Progenitor cell of endocrine pancreas (in vitro differentiated cells): ENCODE measurements at regions not wholly inside any gene's neighbourhood (a gene's known extent, or its start where the extent isn't known, plus 50 kb on each side); places are given as distances from the start of the nearest gene placed in this dataset.

Experiments
- DNase-seq: peaks from one replicate; pipeline ENCODE4 v3.0.0; 2021; ENCODE audit warnings: low spot score; ENCODE audit not compliant: unreplicated experiment
- H3K27ac Mint-ChIP-seq: 2 replicates; pipeline ENCODE4 v1.8.0; 2021; ENCODE audit warnings: mild to moderate bottlenecking, moderate library complexity, mixed read lengths
- H3K27me3 Mint-ChIP-seq: 2 replicates; pipeline ENCODE4 v1.8.0; 2021; ENCODE audit warnings: mixed read lengths
- H3K36me3 Mint-ChIP-seq: 2 replicates; pipeline ENCODE4 v1.8.0; 2022; ENCODE audit warnings: mixed read lengths; ENCODE audit not compliant: insufficient read depth
- H3K4me1 Mint-ChIP-seq: 2 replicates; pipeline ENCODE4 v1.8.0; 2021; ENCODE audit warnings: low read depth, mixed read lengths
- H3K4me3 Mint-ChIP-seq: 2 replicates; pipeline ENCODE4 v1.8.0; 2021; ENCODE audit warnings: low read depth, mild to moderate bottlenecking, moderate library complexity, mixed read lengths
- H3K9me3 Mint-ChIP-seq: 2 replicates; pipeline ENCODE4 v1.8.0; 2021; ENCODE audit warnings: low read depth, mixed read lengths
- TF ChIP-seq, protein P1 (sequence below): fragments of 200-600 bp; sonication (generic); IDR thresholded peaks from one replicate; pipeline ENCODE4 v1.5.0; 2021; ENCODE audit warnings: antibody characterized with exemption, mild to moderate bottlenecking; ENCODE audit not compliant: unreplicated experiment

DNA sequence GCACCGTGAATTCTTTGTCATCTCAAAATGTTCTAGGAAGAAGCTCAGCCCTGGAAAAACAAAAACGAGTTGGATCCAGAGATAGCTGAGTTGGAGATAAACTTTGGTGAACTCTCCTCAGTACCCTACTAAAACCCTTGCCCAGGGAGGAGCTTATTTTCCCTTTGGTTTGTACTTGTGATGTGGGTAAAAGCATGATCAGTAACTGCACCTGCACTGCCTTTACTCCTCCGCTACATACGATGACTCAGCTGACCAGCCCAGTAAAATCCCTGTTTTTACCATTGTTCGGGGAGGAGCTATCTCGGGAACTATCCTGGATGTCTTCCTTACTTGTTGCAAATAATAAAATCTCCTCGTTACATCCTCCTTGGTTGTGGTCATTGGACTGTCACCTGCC lies 359.3 kb downstream of the SH2D4B start:
- TF ChIP-seq, protein P1, sequence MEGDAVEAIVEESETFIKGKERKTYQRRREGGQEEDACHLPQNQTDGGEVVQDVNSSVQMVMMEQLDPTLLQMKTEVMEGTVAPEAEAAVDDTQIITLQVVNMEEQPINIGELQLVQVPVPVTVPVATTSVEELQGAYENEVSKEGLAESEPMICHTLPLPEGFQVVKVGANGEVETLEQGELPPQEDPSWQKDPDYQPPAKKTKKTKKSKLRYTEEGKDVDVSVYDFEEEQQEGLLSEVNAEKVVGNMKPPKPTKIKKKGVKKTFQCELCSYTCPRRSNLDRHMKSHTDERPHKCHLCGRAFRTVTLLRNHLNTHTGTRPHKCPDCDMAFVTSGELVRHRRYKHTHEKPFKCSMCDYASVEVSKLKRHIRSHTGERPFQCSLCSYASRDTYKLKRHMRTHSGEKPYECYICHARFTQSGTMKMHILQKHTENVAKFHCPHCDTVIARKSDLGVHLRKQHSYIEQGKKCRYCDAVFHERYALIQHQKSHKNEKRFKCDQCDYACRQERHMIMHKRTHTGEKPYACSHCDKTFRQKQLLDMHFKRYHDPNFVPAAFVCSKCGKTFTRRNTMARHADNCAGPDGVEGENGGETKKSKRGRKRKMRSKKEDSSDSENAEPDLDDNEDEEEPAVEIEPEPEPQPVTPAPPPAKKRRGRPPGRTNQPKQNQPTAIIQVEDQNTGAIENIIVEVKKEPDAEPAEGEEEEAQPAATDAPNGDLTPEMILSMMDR: no peak
- Mint-ChIP-seq H3K27ac (no peak overlapping the region), H3K9me3 (no peaks in the 10 kb centered on the region), H3K4me1 (no peaks in the 10 kb centered on the region), H3K36me3 (no peaks in the 10 kb centered on the region), H3K27me3 (peaks cover 18% of the 10 kb centered on the region), H3K4me3 (no peak overlapping the region)
- DNase-seq: no peak

DNA sequence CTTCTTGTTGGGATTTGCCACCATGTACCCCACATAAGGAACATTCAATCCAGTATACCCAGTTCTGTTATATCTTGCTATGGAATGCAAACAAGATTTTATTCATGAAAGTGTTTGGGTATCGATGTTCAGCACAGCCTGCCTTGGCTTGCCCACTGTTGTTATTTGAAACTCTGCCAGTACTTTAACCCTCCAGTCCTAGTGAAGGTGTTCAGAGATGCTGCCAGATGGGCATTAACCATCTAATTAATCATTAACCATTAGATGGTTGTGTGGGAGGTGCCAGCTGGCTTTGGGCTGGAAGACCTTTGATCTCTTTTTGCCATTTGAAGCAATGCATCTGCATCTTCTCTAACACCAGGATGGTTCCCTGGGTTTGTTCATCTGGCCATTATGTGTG lies 363.0 kb downstream of the SH2D4B start:
- Mint-ChIP-seq H3K27ac (no peak overlapping the region), H3K27me3 (peaks cover 10% of the 10 kb centered on the region), H3K4me1 (no peaks in the 10 kb centered on the region), H3K9me3 (peaks cover 6% of the 10 kb centered on the region), H3K4me3 (no peak overlapping the region), H3K36me3 (no peaks in the 10 kb centered on the region)
- no peak for DNase-seq
- TF ChIP-seq, protein P1: no peak

DNA sequence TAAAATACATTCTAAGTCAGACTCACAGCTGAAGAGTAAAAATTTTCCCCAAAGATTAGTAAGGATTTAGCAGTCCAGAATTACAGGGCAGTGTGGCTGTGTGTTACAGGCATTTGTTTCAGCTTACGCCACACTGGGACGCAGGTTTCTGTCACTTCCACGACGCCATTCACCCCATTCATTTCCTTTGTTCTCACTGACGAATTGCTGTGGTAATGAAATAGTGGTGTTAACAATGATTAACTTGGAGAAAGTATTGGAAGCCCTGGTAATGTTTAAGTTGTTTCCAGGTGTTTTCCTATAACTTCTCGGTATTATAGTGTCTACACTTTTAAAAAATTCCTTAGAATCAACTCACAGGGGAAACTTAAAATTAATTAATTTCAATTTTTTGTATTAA lies 370.9 kb downstream of the SH2D4B start:
- Mint-ChIP-seq H3K4me3 (peak overlapping the region; percentile 1), H3K4me1 (peaks cover 17% of the 10 kb centered on the region), H3K27ac (peak overlapping the region; percentile 93), H3K27me3 (no peaks in the 10 kb centered on the region), H3K36me3 (no peaks in the 10 kb centered on the region), H3K9me3 (peaks cover 6% of the 10 kb centered on the region)
- TF ChIP-seq, protein P1: no peak
- no peak for DNase-seq

DNA sequence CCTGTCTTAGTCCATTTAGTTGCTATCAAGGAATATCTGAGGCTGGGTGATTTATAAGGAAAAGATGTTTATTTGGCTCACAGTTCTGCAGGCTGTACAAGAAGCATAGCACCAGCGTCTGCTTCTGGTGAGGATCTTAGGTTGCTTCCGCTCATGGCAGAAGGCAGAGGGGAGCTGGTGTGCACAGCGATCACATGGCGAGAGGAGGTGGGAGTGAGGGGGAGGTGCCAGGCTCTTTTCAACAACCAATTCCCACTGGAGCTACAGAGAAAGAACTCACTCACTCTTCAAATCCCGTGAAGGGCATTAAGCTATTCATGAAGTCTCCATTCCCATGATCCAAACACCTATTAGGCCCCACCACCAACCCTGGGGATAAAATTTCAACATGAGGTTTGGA lies 371.6 kb downstream of the SH2D4B start:
- Mint-ChIP-seq H3K9me3 (peaks cover 6% of the 10 kb centered on the region), H3K4me3 (peak overlapping the region; percentile 35), H3K27ac (peak overlapping the region; percentile 97), H3K4me1 (peaks cover 17% of the 10 kb centered on the region), H3K36me3 (no peaks in the 10 kb centered on the region), H3K27me3 (no peaks in the 10 kb centered on the region)
- TF ChIP-seq, protein P1: no peak
- no peak for DNase-seq

DNA sequence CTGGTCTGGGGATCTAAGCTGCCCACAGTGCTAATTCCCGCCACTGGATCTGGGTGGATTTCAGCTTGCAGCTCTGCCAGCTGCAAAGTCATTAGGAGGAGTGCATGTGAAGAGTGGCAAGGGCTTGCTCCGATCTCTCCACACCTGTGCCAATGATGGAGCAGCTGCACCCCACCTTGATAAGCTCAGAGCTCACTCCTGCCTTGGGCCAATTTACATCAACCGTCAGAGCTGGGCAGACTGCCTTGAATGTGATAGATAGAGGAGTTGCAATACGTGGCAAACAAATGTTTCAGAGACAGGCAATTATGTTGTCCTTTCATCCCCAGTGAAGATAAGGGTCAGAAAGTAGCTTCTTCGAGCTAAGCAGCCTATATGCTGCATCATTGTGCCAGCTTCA lies 379.9 kb downstream of the SH2D4B start:
- H3K4me3 Mint-ChIP-seq: no peak overlapping the region
- H3K27ac Mint-ChIP-seq: no peak overlapping the region
- no peaks in the 10 kb centered on the region for H3K9me3 Mint-ChIP-seq
- no peak for DNase-seq
- no peaks in the 10 kb centered on the region for H3K36me3 Mint-ChIP-seq
- peaks cover 3% of the 10 kb centered on the region for H3K4me1 Mint-ChIP-seq
- TF ChIP-seq, protein P1: no peak
- no peaks in the 10 kb centered on the region for H3K27me3 Mint-ChIP-seq
